ENCODE measurements at regions not wholly inside any gene's neighbourhood (a gene's known extent, or its start where the extent isn't known, plus 50 kb on each side); places are given as distances from the start of the nearest gene placed in this dataset.

DNA sequence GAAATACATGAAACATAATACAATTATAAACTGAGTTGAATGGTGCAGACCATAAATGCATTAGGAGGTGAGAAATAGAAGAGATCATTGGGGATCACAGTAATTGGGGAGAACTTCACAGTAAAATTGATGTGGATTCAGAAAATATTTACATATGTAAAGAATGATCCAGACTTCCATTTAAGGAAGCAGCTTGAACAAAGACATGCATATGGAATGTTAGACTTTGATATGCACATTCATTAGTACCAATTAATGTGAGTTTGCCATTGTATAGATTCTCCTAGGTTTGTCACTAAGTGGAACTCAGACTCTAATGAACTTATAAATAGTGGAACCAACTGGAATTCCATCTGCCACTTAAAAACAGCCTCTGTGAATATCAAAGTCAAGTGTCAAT lies 235.6 kb downstream of the PARM1 start:
- TF ChIP-seq POLR2A (IDR thresholded peaks at IDR 0.05) (no peak), POLR2AphosphoS5 (IDR thresholded peaks at IDR 0.05) (no peak)
- TF ChIP-seq, protein P1, sequence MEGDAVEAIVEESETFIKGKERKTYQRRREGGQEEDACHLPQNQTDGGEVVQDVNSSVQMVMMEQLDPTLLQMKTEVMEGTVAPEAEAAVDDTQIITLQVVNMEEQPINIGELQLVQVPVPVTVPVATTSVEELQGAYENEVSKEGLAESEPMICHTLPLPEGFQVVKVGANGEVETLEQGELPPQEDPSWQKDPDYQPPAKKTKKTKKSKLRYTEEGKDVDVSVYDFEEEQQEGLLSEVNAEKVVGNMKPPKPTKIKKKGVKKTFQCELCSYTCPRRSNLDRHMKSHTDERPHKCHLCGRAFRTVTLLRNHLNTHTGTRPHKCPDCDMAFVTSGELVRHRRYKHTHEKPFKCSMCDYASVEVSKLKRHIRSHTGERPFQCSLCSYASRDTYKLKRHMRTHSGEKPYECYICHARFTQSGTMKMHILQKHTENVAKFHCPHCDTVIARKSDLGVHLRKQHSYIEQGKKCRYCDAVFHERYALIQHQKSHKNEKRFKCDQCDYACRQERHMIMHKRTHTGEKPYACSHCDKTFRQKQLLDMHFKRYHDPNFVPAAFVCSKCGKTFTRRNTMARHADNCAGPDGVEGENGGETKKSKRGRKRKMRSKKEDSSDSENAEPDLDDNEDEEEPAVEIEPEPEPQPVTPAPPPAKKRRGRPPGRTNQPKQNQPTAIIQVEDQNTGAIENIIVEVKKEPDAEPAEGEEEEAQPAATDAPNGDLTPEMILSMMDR (IDR thresholded peaks at IDR 0.05 in 8 of 11, conservative IDR thresholded peaks at IDR 0.05 in 3 of 11), result no peak
